ENCODE measurements at regions not wholly inside any gene's neighbourhood (a gene's known extent, or its start where the extent isn't known, plus 50 kb on each side); places are given as distances from the start of the nearest gene placed in this dataset.

DNA sequence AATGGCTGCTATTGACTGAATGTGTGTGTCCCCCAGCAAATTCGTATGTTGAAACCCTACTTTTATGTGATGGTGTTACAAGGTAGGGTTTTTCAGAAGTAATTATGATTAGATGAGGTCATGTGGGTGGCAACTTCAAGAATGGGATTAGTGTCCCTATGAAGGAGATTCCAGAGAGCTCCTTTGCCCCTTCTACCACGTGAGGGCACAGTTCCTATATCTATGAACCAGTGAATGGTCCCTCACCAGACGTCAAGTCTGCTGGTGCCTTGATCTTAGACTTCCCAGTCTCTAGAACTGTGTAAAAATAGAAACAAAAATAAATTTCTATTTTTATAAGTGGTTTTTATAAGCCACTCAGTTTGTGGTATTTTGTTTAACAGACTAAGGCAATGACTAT lies 1137.6 kb upstream of the IGFBP7 start:
- Histone ChIP-seq H3K9me3 (ENCODE audit: low read depth) (no peaks in the 10 kb centered on the region), H3K4me1 (ENCODE audit: low read depth) (no peaks in the 10 kb centered on the region), H3K4me3 (no peak overlapping the region), H3K27me3 (no peaks in the 10 kb centered on the region), H3K36me3 (no peaks in the 10 kb centered on the region), H3K27ac (no peak overlapping the region)
- peak in 1 of 2 donors; percentile 6 for DNase-seq (ENCODE audit: low read depth in 1 of 2, low spot score in 1 of 2)
- TF ChIP-seq, protein P1, sequence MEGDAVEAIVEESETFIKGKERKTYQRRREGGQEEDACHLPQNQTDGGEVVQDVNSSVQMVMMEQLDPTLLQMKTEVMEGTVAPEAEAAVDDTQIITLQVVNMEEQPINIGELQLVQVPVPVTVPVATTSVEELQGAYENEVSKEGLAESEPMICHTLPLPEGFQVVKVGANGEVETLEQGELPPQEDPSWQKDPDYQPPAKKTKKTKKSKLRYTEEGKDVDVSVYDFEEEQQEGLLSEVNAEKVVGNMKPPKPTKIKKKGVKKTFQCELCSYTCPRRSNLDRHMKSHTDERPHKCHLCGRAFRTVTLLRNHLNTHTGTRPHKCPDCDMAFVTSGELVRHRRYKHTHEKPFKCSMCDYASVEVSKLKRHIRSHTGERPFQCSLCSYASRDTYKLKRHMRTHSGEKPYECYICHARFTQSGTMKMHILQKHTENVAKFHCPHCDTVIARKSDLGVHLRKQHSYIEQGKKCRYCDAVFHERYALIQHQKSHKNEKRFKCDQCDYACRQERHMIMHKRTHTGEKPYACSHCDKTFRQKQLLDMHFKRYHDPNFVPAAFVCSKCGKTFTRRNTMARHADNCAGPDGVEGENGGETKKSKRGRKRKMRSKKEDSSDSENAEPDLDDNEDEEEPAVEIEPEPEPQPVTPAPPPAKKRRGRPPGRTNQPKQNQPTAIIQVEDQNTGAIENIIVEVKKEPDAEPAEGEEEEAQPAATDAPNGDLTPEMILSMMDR (IDR thresholded peaks at IDR 0.05; ENCODE audit: low read depth, low read length), result no peak

DNA sequence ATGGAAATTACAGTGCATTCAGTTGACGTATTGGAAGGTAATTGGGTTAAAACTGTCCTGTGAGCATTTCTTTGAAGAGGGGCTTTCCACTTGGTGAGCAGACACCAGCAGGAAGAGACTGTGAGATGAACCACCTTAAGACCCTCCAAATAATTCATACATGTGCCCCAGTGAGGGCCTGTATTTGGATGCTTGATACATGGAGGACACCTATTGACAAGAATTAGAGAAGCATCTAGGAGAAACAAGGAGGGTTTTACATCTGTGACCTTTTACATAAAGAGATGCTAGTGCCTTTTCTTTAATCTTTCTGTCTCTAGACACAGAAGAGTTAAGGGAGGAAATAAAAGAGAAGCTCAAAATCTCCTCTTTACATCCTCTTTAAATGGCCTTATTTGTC lies 1115.3 kb upstream of the IGFBP7 start:
- TF ChIP-seq, protein P1 (IDR thresholded peaks at IDR 0.05; ENCODE audit: low read depth, low read length), result no peak
- H3K27me3 ChIP-seq, result no peaks in the 10 kb centered on the region
- H3K4me1 ChIP-seq (ENCODE audit: low read depth), result no peaks in the 10 kb centered on the region
- H3K27ac ChIP-seq, result no peak overlapping the region
- no peak for DNase-seq (ENCODE audit: low read depth in 1 of 2, low spot score in 1 of 2)
- H3K4me3 ChIP-seq, result no peak overlapping the region
- no peaks in the 10 kb centered on the region for H3K36me3 ChIP-seq
- no peaks in the 10 kb centered on the region for H3K9me3 ChIP-seq (ENCODE audit: low read depth)

DNA sequence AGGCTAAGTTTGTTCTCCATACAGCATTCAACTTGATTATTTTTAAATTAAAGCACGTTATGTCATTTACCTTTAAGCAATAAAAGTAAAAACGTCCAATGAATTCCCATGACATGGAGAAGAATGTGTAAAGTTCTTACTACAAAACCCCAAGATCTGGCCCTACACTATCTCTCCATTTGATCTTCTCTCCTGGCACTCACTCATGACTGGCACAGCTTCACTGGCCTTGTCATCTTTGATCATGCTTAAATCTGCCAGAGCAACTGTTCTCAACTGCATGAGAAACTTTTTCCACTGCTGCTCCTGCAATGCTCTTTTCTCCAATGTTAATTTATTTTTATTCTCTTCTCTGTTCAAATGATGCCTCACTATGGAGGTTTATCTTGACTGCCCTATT lies 1109.0 kb upstream of the IGFBP7 start:
- Histone ChIP-seq H3K27me3 (no peaks in the 10 kb centered on the region), H3K4me1 (ENCODE audit: low read depth) (no peaks in the 10 kb centered on the region), H3K27ac (no peak overlapping the region), H3K4me3 (no peak overlapping the region), H3K36me3 (no peaks in the 10 kb centered on the region), H3K9me3 (ENCODE audit: low read depth) (no peaks in the 10 kb centered on the region)
- TF ChIP-seq, protein P1 (IDR thresholded peaks at IDR 0.05; ENCODE audit: low read depth, low read length), result no peak
- DNase-seq (ENCODE audit: low read depth in 1 of 2, low spot score in 1 of 2), result no peak

DNA sequence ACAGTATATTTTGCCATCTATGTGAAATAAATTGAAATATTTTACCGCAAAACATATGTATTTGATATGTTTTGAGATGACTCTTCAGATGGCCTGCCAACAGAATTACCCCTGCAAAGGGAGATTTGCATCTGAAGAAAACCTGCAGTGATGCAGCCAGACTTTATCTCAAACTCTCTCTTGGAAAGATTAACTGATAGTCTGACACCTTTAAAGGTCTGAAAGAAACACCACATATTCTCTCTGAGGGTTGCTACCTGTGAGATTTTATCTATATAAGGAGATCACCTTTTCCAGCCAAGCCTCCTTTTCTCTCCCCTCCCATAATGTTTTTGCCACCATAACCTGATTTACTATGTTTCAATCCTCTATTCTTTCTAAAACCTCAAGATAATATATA lies 1106.3 kb upstream of the IGFBP7 start:
- Histone ChIP-seq H3K4me1 (ENCODE audit: low read depth) (no peaks in the 10 kb centered on the region), H3K4me3 (no peak overlapping the region)

DNA sequence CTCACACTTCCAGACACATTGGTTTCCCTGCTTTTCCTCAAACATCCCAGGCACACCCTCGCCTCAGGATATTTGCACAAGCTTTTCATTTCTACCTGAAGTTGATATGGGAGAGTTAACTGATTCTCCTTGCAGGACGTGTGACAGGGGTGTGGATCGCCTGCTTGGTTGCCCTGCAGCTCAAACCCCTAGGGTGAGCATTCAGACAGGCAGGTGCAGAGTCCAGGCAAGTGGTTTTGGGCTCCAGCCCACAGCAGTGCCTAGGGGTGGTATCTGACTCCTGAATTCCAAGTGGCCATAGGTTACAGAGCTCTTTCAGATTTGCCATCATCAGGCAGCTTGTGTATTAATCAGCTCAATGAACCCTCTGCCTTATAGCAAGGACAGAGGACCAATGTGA lies 1104.2 kb upstream of the IGFBP7 start:
- no peak for DNase-seq (ENCODE audit: low read depth in 1 of 2, low spot score in 1 of 2)
- no peaks in the 10 kb centered on the region for H3K9me3 ChIP-seq (ENCODE audit: low read depth)
- TF ChIP-seq, protein P1 (IDR thresholded peaks at IDR 0.05; ENCODE audit: low read depth, low read length), result no peak
- no peaks in the 10 kb centered on the region for H3K27me3 ChIP-seq
- H3K4me1 ChIP-seq (ENCODE audit: low read depth), result no peaks in the 10 kb centered on the region
- no peaks in the 10 kb centered on the region for H3K36me3 ChIP-seq
- no peak overlapping the region for H3K4me3 ChIP-seq
- H3K27ac ChIP-seq, result no peak overlapping the region

More for the DNA sequence above, 1106.3 kb upstream of the IGFBP7 start:
- no peaks in the 10 kb centered on the region for H3K27me3 ChIP-seq
- TF ChIP-seq, protein P1 (IDR thresholded peaks at IDR 0.05; ENCODE audit: low read depth, low read length), result no peak
- H3K9me3 ChIP-seq (ENCODE audit: low read depth), result no peaks in the 10 kb centered on the region
- DNase-seq (ENCODE audit: low read depth in 1 of 2, low spot score in 1 of 2), result no peak
- no peaks in the 10 kb centered on the region for H3K36me3 ChIP-seq
- no peak overlapping the region for H3K27ac ChIP-seq

DNA sequence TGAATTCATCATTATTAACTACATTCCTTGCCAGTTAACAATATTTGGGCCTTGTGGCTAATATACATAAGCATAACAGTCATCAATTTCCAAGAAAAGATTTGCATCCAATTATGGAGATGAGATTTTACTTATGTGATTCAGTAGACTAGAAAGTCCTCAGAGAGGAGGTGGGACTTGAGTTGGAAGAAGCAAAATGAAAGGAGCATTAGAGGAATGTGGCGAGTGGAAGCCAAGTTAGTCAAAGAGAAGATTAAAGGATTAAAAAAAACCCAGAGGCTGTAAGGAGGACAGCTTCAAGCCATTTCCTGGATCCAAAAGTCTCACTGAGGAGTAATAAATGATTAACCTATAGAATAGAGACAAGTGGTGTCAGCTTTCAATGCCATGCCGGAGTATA lies 1099.4 kb upstream of the IGFBP7 start:
- H3K4me1 ChIP-seq (ENCODE audit: low read depth), result no peaks in the 10 kb centered on the region
- DNase-seq (ENCODE audit: low read depth in 1 of 2, low spot score in 1 of 2), result no peak
- H3K9me3 ChIP-seq (ENCODE audit: low read depth), result no peaks in the 10 kb centered on the region
- no peak overlapping the region for H3K27ac ChIP-seq
- no peaks in the 10 kb centered on the region for H3K36me3 ChIP-seq
- H3K4me3 ChIP-seq, result no peak overlapping the region
- no peaks in the 10 kb centered on the region for H3K27me3 ChIP-seq
- TF ChIP-seq, protein P1 (IDR thresholded peaks at IDR 0.05; ENCODE audit: low read depth, low read length), result no peak

Data from cardiac muscle cell (in vitro differentiated cells and primary cell).